CD14-positive monocyte (primary cell): ENCODE measurements at regions not wholly inside any gene's neighbourhood (a gene's known extent, or its start where the extent isn't known, plus 50 kb on each side); places are given as distances from the start of the nearest gene placed in this dataset.

ENCODE experiments used
- DNase-seq, 3 donors: peaks; one replicate each; pipeline ENCODE4 v3.0.0-alpha.2; 2011 to 2022
- H2AFZ ChIP-seq: 2 replicates; pipeline ENCODE4 v1.6.0; 2012; ENCODE audit warnings: mild to moderate bottlenecking, low read depth, low read length, inconsistent platforms; ENCODE audit not compliant: insufficient read depth, poor library complexity, severe bottlenecking
- H3K27ac ChIP-seq, 2 donors: 1 replicate in 1 of 2; 2 replicates in 1 of 2; pipeline ENCODE4 v1.5.1; 2012 to 2013; ENCODE audit warnings: low read length in 2 of 2, control low read depth in 1 of 2, inconsistent platforms in 1 of 2, low read depth in 1 of 2, mild to moderate bottlenecking in 1 of 2
- H3K27me3 ChIP-seq, 2 donors: one replicate each; pipeline versions ENCODE4 v1.6.0 to v1.6.1; 2011 to 2013; ENCODE audit warnings: low read length in 2 of 2; ENCODE audit not compliant: control insufficient read depth in 2 of 2, insufficient read depth in 2 of 2
- H3K36me3 ChIP-seq, 2 donors: replicated peaks in 1 of 2; 1 replicate in 1 of 2; 2 replicates in 1 of 2; pipeline versions ENCODE4 v1.5.1 to v1.6.1; 2012 to 2013; ENCODE audit warnings: low read length in 2 of 2, control low read depth in 1 of 2, inconsistent platforms in 1 of 2, mild to moderate bottlenecking in 1 of 2; ENCODE audit not compliant: insufficient read depth in 2 of 2, control insufficient read depth in 1 of 2
- H3K4me1 ChIP-seq, 2 donors: 1 replicate in 1 of 2; 2 replicates in 1 of 2; pipeline versions ENCODE4 v1.5.1 to v1.6.1; 2012 to 2013; ENCODE audit warnings: low read length in 2 of 2, control low read depth in 1 of 2, inconsistent platforms in 1 of 2, mild to moderate bottlenecking in 1 of 2, moderate library complexity in 1 of 2; ENCODE audit not compliant: insufficient read depth in 2 of 2, control insufficient read depth in 1 of 2
- H3K4me2 ChIP-seq: replicated peaks from 2 replicates; pipeline ENCODE3; 2012; ENCODE audit warnings: low read length, moderate library complexity, mild to moderate bottlenecking; ENCODE audit not compliant: poor library complexity, severe bottlenecking; ENCODE audit errors: extremely low read depth
- H3K4me3 ChIP-seq, 3 experiments: fragments of 200-600 bp in 1 of 3; sonication (generic) in 1 of 3; replicated peaks in 1 of 3; 1 replicate in 2 of 3; 2 replicates in 1 of 3; pipeline ENCODE4 v1.5.1; 2011 to 2013; ENCODE audit warnings: low read length in 3 of 3, mild to moderate bottlenecking in 3 of 3, control low read depth in 2 of 3, low read depth in 2 of 3, inconsistent platforms in 1 of 3, moderate library complexity in 1 of 3
- H3K79me2 ChIP-seq: 2 replicates; pipeline ENCODE4 v1.6.0; 2012; ENCODE audit warnings: mild to moderate bottlenecking, control low read depth, inconsistent platforms, low read length, moderate library complexity; ENCODE audit not compliant: insufficient read depth
- H3K9ac ChIP-seq: 2 replicates; pipeline ENCODE4 v1.6.0; 2017; ENCODE audit warnings: low read length, mild to moderate bottlenecking; ENCODE audit not compliant: insufficient read depth, poor library complexity, severe bottlenecking
- H3K9me3 ChIP-seq, 2 donors: replicated peaks in 1 of 2; 1 replicate in 1 of 2; 2 replicates in 1 of 2; pipeline versions ENCODE4 v1.5.1 to v1.6.1; 2012 to 2013; ENCODE audit warnings: low read length in 2 of 2, control low read depth in 1 of 2; ENCODE audit not compliant: control insufficient read depth in 1 of 2, insufficient read depth in 1 of 2
- H4K20me1 ChIP-seq: 2 replicates; pipeline ENCODE4 v1.6.0; 2012; ENCODE audit warnings: mild to moderate bottlenecking, low read length, control low read depth, moderate library complexity; ENCODE audit not compliant: insufficient read depth
- H3K27ac Mint-ChIP-seq, 7 donors: one replicate each; pipeline ENCODE4 v1.8.0; 2020; ENCODE audit warnings: mild to moderate bottlenecking in 7 of 7, mixed read lengths in 7 of 7, moderate library complexity in 6 of 7, inconsistent platforms in 2 of 7
- H3K27me3 Mint-ChIP-seq, 3 donors: one replicate each; pipeline ENCODE4 v1.8.0; 2021 to 2022; ENCODE audit warnings: low read depth in 3 of 3, mild to moderate bottlenecking in 3 of 3, mixed read lengths in 3 of 3, moderate library complexity in 3 of 3, inconsistent platforms in 1 of 3
- H3K36me3 Mint-ChIP-seq, 2 donors: one replicate each; pipeline ENCODE4 v1.8.0; 2020; ENCODE audit warnings: mixed read lengths in 2 of 2, inconsistent platforms in 1 of 2, mild to moderate bottlenecking in 1 of 2
- H3K4me1 Mint-ChIP-seq: one replicate; pipeline ENCODE4 v1.8.0; 2020; ENCODE audit warnings: mild to moderate bottlenecking, mixed read lengths
- H3K4me3 Mint-ChIP-seq, 2 donors: one replicate each; pipeline ENCODE4 v1.8.0; 2020; ENCODE audit warnings: mild to moderate bottlenecking in 2 of 2, mixed read lengths in 2 of 2, moderate library complexity in 1 of 2
- H3K9me3 Mint-ChIP-seq, 7 donors: one replicate each; pipeline ENCODE4 v1.8.0; 2020 to 2022; ENCODE audit warnings: mixed read lengths in 7 of 7, mild to moderate bottlenecking in 6 of 7, moderate library complexity in 6 of 7, inconsistent platforms in 2 of 7
- CTCF ChIP-seq: fragments of 200-600 bp; IDR thresholded peaks from one replicate; pipeline ENCODE4 v1.8.0; 2022; ENCODE audit warnings: antibody characterized with exemption, mild to moderate bottlenecking
- WGBS: methylation state at CpG from one replicate; pipeline ENCODE4 v1.1.5; 2013; ENCODE audit warnings: missing lambda C conversion rate; ENCODE audit not compliant: insufficient coverage; 5-methylcytosine and 5-hydroxymethylcytosine counted together
- intact Hi-C, 2 donors: fragments of 100-400 bp; cut with micrococcal nuclease; formaldehyde crosslinking; loops; one replicate each; pipeline versions ENCODE4 v1.15.0 to v1.15.1; 2023

GRCh38 chr18:29191263-29191662 is 1014.3 kb upstream of the CDH2 start:
- H3K4me3 ChIP-seq, result no peak overlapping the region
- no peak overlapping the region for H2AFZ ChIP-seq
- no peaks in the 10 kb centered on the region for H3K9me3 ChIP-seq
- no peak overlapping the region for H3K27ac ChIP-seq
- Mint-ChIP-seq H3K4me3 (no peak overlapping the region), H3K4me1 (no peaks in the 10 kb centered on the region), H3K27me3 (no peaks in the 10 kb centered on the region), H3K27ac (no peak overlapping the region), H3K36me3 (no peaks in the 10 kb centered on the region), H3K9me3 (peaks cover 0 to 3% (median 0%) of the 10 kb centered on the region in 7 donors)
- intact Hi-C loops, result no loop called here
- DNase-seq, result no peak
- TF ChIP-seq CTCF, result no peak
- no peaks in the 10 kb centered on the region for H3K79me2 ChIP-seq
- no peaks in the 10 kb centered on the region for H3K27me3 ChIP-seq
- H3K4me1 ChIP-seq, result no peaks in the 10 kb centered on the region
- no peaks in the 10 kb centered on the region for H4K20me1 ChIP-seq
- H3K9ac ChIP-seq, result no peak overlapping the region
- WGBS, result 100% methylated on average over 2 of the region's 3 CpGs
- H3K36me3 ChIP-seq, result no peaks in the 10 kb centered on the region
- H3K4me2 ChIP-seq, result no peak overlapping the region

- DNase-seq, result no peak
- no peaks in the 10 kb centered on the region for H3K9me3 ChIP-seq
- Mint-ChIP-seq H3K36me3 (no peaks in the 10 kb centered on the region), H3K27me3 (no peaks in the 10 kb centered on the region), H3K9me3 (peaks cover 0 to 3% (median 0%) of the 10 kb centered on the region in 7 donors), H3K27ac (no peak overlapping the region), H3K4me3 (no peak overlapping the region), H3K4me1 (no peaks in the 10 kb centered on the region)
- H3K27me3 ChIP-seq, result no peaks in the 10 kb centered on the region
- no peaks in the 10 kb centered on the region for H4K20me1 ChIP-seq
- H3K4me2 ChIP-seq, result no peak overlapping the region
- H3K36me3 ChIP-seq, result no peaks in the 10 kb centered on the region
- H3K79me2 ChIP-seq, result no peaks in the 10 kb centered on the region
- H3K4me1 ChIP-seq, result no peaks in the 10 kb centered on the region
- intact Hi-C loops, result no loop called here
- no peak overlapping the region for H3K9ac ChIP-seq
- no peak overlapping the region for H3K4me3 ChIP-seq
- no peak overlapping the region for H2AFZ ChIP-seq
- H3K27ac ChIP-seq, result no peak overlapping the region
- TF ChIP-seq CTCF, result no peak
Observed at GRCh38 chr18:29188760-29189159, 1011.8 kb upstream of the CDH2 start.
